ENCODE measurements at regions not wholly inside any gene's neighbourhood (a gene's known extent, or its start where the extent isn't known, plus 50 kb on each side); places are given as distances from the start of the nearest gene placed in this dataset.
"Not testable (repeated sequence)": the region's sequence is repeated elsewhere in the genome, so short reads cannot be mapped to it uniquely, and the experiment has no call there.

GRCh38 chr2:402721-403120 is 114.8 kb upstream of the ALKAL2 start:
- no peak for DNase-seq (ENCODE audit: low read depth in 2 of 2)

GRCh38 chr2:402206-402605 is 114.3 kb upstream of the ALKAL2 start:
- no peak for DNase-seq (ENCODE audit: low read depth in 2 of 2)

- DNase-seq (ENCODE audit: low read depth in 2 of 2), result no peak
These were observed 113.3 kb upstream of the ALKAL2 start for GRCh38 chr2:401019-401679.

- DNase-seq (ENCODE audit: low read depth in 2 of 2), result no peak
These were observed 110.0 kb upstream of the ALKAL2 start for GRCh38 chr2:397926-398325.

DNA sequence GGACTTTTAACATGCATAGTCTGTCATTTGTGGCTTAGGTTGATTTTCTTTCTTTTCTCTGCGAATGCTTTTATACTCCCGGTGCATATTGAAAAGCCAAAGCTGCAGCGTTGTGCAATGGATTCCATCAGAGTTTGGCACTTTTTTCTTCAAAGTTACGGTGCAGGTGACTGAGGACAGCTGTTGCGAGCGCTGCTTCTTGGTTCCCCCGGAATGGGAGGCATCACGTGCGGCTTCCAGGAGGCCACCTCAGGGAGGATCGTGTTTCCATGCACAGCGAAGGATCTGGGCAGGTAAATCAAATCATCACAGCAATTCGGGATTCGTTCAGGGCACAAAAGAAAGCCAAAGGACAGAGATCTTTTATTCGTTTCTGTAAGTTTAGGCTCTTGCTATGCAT is 109.6 kb upstream of the ALKAL2 start:
- DNase-seq (ENCODE audit: low read depth in 2 of 2), result no peak

DNA sequence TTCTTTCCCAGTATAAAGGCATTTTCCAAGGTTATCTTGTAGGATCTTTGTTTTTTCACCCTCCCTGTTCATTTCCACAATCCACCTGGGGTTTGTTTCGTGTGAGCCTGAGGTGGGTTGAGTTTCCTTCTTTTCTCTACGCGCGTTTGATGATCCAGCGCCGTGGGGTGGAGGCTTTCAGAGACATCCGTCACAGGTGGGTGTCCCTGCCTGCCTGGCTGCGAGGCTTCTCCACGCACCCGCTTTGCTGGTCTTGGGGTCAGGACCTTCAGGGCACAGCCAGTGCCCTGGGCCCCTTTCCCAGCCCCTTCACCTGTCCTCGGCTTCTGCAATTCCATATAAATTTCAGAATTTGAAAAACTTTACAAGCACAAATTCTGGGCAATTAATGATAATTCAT is 109.0 kb upstream of the ALKAL2 start:
- no peak for DNase-seq (ENCODE audit: low read depth in 2 of 2)

- no peak for DNase-seq (ENCODE audit: low read depth in 2 of 2)
These were observed 108.0 kb upstream of the ALKAL2 start for GRCh38 chr2:395886-396285.

GRCh38 chr2:393711-394696 is 106.1 kb upstream of the ALKAL2 start:
- no peak for DNase-seq (ENCODE audit: low read depth in 2 of 2)

DNA sequence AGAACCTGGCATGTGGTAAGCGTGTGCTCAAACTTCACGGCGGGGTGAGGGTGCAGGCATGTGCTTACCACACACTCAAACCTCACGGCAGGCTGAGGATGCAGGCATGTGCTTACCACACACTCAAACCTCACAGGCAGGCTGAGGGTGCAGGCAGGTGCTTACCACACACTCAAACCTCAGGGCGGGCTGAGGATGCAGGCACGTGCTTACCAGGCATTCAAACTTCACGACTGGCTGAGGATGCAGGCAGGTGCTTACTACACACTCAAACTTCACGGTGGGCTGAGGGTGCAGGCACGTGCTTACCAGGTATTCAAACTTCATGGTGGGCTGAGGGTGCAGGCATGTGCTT is 105.0 kb upstream of the ALKAL2 start:
- DNase-seq (ENCODE audit: low read depth in 2 of 2), result no peak

DNA sequence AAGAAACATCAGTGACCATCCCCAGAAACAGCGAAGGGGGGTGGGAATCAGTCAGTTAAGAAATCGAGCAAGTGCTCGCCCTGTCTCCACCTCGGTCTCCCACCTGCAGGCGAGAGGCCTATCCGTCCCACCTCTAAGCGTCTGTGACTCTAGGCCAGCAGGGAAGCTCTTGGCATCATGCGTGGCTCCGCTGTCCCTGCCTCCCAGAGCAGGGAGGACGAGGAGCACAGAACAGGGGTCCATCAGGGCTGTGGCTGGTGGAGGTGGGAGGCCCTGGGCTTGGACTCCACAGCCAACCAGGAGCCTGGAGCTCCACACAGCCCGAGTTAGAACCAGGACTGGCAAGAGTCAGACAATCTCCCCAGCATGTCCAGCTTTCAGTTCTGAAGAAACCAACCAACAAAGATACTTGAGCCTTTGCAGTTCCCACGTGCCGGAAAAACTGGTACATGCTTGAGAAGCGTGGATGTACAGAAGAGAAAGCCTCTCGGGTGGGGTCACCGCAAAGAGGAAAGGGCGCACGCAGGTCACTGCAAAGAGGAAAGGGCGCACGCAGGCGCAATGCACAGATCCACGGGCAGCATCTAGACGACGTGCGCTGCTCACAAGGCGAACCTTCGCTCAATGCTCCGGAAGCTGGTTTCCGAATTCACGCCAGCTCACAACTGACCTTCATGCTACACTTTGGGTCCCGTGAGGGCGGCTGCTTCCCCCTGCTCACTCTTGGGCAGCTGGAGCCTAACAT is 104.5 kb upstream of the ALKAL2 start:
- no peak for DNase-seq (ENCODE audit: low read depth in 2 of 2)

GRCh38 chr2:391696-392095 is 103.8 kb upstream of the ALKAL2 start:
- DNase-seq (ENCODE audit: low read depth in 2 of 2), result no peak

DNA sequence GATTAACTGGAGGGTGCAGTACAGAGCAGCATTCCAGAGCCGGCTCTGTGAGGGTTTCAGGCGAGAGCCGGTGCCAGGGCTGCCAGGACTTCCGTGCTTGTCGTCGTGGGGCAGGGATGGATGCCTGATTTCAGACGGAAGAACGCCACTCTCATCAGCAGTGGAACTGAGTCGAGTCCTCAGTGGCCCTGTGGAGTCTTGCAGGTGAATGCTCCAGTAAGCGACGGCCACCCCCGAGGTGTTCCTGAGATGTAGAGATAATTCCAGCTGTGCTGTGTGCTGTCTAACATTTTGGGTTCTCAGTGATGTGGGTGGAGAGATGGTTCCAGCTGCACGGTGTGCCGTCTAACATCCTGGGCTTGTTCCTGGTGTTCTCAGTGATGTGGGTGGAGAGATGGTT is 103.1 kb upstream of the ALKAL2 start:
- no peak for DNase-seq (ENCODE audit: low read depth in 2 of 2)

DNA sequence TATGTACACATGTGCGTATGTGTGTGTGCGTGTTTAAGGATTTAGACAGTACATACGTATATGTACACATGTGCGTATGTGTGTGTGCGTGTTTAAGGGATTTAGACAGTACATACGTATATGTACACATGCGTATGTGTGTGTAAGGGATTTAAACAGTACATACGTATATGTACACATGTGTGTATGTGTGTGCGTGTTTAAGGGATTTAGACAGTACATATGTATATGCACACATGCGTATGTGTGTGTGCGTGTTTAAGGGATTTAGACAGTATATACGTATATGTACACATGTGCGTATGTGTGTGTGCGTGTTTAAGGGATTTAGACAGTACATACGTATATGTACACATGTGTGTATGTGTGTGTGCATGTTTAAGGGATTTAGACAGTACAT is 102.1 kb upstream of the ALKAL2 start:
- DNase-seq (ENCODE audit: low read depth in 2 of 2), result not testable (repeated sequence)

DNA sequence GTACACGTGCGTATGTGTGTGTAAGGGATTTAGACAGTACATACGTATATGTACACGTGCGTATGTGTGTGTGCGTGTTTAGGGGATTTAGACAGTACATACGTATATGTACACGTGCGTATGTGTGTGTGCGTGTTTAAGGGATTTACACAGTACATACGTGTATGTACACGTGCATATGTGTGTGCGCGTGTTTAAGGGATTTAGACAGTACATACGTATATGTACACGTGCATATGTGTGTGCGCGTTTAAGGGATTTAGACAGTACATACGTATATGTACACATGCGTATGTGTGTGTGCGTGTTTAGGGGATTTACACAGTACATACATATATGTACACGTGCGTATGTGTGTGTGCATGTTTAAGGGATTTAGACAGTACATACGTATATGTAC is 100.9 kb upstream of the ALKAL2 start:
- not testable (repeated sequence) for DNase-seq (ENCODE audit: low read depth in 2 of 2)

DNA sequence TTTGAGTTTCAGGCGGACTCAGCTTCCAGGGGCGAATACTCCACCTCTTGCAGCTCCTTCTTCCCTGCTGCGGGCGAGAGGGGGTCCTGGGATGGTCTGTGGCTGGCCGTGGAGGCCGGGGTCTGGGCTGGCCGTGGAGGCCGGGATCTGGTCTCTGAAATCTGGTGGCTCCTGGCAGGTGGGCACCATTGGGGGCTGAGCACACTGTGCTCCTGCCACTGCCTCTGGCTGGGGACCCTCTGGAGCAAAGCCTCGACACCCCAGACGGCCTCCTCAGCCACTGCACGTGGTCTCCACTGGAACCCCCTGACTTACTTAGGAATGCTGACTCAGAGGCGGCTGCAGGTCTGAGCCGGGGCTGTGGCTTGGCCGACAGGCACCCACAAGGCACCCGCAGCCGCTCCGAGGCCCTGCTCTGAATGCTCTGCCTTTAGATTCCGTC is 100.1 kb upstream of the ALKAL2 start:
- no peak for DNase-seq (ENCODE audit: low read depth in 2 of 2)

- DNase-seq (ENCODE audit: low read depth in 2 of 2), result no peak
These were observed 98.7 kb upstream of the ALKAL2 start for GRCh38 chr2:386406-387103.

DNA sequence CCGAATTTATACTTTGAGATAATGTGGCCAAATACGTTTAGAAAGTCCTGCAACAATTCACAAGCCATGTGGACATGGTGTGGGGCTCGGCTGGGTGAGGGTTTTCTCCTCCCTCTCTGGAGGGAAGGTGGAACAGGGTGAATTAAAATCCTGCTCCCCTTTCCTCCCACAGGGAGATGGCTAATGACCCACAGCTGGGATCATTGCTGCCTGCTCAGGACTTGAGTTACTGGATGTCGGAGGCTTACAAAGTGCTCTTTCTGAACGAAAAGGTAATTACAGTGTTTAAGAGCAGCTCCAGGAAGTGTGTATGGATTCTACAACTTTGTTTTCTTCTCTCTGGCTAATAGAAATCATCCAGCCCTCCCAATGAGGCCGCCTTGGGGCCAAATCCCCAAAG is 97.9 kb upstream of the ALKAL2 start:
- no peak for DNase-seq (ENCODE audit: low read depth in 2 of 2)

DNA sequence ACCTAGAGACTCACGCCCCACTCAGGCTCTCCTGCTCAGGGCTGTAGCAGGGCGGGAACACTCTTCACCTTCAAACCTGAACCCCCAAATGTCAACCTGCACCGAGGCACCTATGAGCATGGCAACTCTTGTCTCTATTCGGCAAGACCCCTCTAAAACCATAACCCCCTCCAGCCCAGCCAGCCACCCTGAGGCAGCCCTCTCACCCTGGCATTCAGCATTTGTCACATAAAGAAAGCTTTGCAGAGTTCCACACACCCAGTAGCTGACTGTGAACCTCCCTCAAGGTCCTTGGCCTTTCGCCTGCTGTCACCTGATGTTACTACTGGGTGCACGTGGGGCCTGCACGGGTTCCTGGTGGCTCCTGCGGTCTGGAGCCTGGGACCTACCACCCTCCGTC is 97.2 kb upstream of the ALKAL2 start:
- no peak for DNase-seq (ENCODE audit: low read depth in 2 of 2)

GRCh38 chr2:383888-384287 is 96.0 kb upstream of the ALKAL2 start:
- no peak for DNase-seq (ENCODE audit: low read depth in 2 of 2)

DNA sequence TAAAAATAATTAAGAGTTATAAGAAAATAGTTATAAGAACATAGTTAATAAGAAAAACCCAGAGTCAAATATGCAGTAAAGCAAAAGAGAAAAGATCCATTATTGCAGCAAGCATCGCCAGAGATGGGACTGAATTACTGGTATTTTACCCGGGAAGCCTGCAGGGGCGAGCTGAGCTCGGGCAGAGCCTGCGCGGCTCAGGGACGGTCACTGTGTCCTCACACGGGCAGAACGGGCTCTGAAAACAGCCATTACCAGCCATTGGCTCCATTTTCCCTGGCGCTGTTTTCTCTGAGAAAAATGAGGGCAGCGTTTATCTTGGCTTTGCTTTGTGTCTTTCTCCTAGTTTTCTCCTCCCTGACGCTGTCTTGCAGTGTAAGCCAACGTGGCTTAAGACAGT is 95.3 kb upstream of the ALKAL2 start:
- DNase-seq (ENCODE audit: low read depth in 2 of 2), result no peak

- no peak for DNase-seq (ENCODE audit: low read depth in 2 of 2)
These were observed 94.8 kb upstream of the ALKAL2 start for GRCh38 chr2:382728-383022.
